Stimulated activated CD4-positive, alpha-beta T cell treated with anti-CD3 and anti-CD28 coated beads, Interleukin-1b, Interleukin-23, amount 100 ng/mL, for 1 hour (primary cell): ENCODE measurements at regions not wholly inside any gene's neighbourhood (a gene's known extent, or its start where the extent isn't known, plus 50 kb on each side); places are given as distances from the start of the nearest gene placed in this dataset.
"Not testable (repeated sequence)": the region's sequence is repeated elsewhere in the genome, so short reads cannot be mapped to it uniquely, and the experiment has no call there.

Experiments used
- DNase-seq, 2 donors: peaks; one replicate each; pipeline ENCODE4 v3.0.0-alpha.2; 2020; ENCODE audit warnings: low read depth in 2 of 2

- no peak for DNase-seq
These were observed 437.1 kb upstream of the CBLB start for GRCh38 chr3:106305882-106306435.

DNA sequence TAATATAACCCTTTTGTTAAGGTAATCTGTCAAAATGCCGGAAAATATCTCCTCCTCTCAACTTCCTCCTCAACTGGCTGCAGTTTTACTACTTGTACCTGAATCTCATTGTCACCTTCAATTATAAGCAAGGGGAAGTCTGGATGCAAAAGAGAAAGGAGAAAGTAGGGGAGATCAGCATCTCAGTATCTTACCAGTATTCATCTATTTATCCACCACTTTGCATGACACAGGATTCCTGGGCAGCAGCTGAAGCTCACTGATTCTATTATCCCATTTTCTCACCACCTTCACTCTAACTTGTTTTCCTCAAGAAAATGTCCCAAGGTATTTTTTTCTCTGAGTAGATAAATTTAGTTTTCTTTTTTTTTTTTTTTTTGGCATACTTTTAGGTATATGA lies 440.5 kb upstream of the CBLB start:
- no peak for DNase-seq

GRCh38 chr3:106309798-106310197 lies 441.0 kb upstream of the CBLB start:
- DNase-seq: not testable (repeated sequence)

- DNase-seq: no peak
These were observed 448.6 kb upstream of the CBLB start for GRCh38 chr3:106317141-106318055.

GRCh38 chr3:106321438-106321837 lies 452.6 kb upstream of the CBLB start:
- DNase-seq: not testable (repeated sequence)

GRCh38 chr3:106323586-106323985 lies 454.8 kb upstream of the CBLB start:
- no peak for DNase-seq

GRCh38 chr3:106326941-106327695 lies 458.3 kb upstream of the CBLB start:
- no peak for DNase-seq

DNA sequence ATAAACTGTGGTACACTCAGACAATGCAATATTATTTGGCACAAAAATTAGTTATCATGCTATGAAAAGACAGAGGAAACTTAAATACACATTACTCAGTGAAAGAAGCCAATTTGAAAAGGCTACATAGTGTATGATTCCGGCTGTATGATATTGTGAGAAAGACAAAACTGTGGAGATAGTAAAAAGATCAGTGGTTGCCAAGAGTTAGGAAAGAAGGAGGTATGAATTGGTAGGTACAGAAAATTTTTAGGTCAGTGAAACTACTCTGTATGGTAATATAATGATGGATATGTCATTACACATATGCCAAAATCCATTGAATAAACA lies 458.8 kb upstream of the CBLB start:
- no peak for DNase-seq

DNA sequence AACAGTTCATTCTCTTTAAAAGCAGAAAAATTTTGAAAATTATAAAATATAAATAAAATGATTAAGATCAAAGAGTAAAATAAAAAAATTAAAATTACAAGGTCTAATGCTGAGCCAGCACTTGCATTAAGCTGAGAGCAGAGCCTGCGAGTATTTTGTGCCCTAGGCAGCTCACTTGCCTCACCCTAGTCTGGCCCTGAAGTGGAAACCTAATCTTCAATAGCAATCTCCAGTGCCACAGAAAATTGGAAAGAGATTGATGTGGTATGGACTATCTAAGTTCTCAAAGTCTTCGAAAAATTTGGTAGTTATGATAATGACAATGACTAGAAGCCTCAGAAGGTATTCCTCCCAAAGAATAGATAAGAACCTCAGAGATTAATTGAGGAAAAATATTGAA lies 459.4 kb upstream of the CBLB start:
- no peak for DNase-seq

DNA sequence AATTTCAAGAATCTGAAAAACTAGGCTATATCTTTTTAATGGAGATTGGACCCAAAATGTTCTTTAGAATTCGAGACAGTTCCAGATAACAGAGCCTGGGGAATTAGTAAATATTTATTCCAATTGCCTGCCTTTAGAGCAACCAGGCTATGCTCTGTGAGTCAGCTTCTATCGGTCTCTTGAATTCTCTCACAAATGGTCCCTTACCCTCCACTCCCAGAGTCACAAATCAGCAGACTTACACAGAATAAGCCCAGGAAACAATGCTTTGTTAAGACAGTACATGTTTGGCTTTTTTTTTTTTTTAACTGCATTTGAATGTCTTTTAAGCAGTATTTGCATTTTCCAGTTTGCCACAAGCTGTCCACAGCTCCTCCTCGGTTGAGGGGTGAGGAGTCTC lies 460.7 kb upstream of the CBLB start:
- DNase-seq: no peak

GRCh38 chr3:106331636-106332035 lies 462.8 kb upstream of the CBLB start:
- DNase-seq: no peak

DNA sequence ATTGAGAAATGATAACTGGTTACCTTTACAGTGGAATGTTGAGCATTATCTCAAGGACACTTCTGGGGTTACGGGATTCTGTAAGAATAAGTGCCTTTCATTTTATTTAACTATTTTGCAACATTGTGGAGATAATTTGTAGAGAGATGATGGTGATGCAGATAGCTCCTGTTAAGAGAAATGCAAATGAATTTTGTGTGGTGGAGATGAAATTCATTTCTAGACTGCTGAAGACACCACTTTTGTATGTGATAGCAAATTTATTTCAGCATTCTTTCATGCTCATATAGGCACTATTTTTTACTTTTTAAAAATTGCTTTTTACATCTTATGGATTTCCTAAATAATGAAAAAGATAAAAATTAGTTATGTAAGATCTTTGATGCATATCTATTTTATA lies 463.3 kb upstream of the CBLB start:
- DNase-seq: no peak

DNA sequence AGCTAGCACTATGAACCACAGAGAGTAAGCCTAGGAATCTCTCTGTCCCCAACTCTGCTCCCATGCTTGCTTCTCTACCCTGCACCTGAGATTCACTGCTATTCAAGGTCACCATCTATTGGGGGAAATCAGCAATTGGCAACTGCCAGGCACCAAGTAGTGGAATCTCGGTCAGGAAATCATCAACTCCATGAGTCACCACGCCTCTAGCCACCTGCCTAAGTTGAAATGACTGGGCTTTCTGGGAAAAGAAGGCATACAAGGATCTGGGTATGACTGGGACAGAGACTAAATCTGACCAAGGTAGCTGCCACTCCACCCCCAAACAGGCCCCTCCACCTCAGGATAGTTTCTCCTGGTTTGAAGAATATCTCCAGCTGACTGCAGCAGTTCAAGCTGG lies 464.1 kb upstream of the CBLB start:
- DNase-seq: no peak

DNA sequence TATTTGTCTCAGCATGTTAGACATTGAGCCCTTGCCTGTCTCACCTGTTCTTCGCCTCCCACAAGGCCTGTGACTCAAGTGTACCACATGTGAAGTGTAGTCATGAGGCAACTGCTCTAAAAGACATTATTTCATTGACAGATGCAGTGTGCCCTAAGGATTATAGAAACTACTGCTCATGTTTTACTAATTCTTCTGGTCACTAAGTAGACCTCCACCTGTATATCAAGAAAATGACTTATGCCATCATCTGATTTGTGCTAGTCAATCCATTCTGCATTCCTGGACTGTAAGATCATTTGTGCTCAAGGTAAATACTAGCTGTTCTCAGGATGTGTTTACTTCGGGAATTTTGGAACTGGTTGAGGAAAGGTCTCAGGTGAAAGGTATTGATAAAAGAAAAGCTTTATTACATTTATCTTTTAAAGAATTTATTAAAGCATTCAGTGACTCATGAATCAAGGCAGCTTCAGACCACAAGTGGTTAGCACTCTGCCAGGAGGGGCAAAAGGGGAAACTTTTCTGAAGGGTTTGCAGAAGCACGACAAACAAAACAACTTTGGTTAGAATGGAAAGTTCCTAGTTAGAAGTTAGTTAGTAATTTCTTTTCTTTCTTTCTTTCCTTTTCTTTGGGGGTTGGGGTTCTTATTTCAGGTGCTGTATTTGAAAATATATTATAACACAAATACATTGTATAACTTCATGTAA lies 465.3 kb upstream of the CBLB start:
- DNase-seq: no peak

DNA sequence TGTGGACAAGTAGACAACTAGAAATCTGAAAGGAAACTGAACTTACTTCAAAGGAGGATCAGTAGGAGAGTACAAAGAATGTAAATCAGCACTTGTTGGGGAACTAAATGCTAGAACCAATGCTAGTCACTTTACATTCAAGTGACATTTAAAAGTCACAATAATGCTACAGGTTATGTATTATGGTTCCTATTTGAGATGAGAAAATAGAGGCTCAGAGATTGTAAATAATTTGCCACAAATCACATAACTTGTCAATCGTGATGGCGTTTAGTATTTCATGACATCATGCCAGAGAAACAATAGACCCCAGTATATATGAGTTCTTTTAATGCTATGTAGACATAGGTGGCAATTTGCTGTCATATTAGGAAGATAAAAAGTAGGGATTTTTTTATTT lies 467.8 kb upstream of the CBLB start:
- DNase-seq: no peak

GRCh38 chr3:106337116-106337515 lies 468.3 kb upstream of the CBLB start:
- no peak for DNase-seq

GRCh38 chr3:106338582-106339214 lies 469.9 kb upstream of the CBLB start:
- DNase-seq: no peak

- no peak for DNase-seq
These were observed 470.7 kb upstream of the CBLB start for GRCh38 chr3:106339551-106339950.

DNA sequence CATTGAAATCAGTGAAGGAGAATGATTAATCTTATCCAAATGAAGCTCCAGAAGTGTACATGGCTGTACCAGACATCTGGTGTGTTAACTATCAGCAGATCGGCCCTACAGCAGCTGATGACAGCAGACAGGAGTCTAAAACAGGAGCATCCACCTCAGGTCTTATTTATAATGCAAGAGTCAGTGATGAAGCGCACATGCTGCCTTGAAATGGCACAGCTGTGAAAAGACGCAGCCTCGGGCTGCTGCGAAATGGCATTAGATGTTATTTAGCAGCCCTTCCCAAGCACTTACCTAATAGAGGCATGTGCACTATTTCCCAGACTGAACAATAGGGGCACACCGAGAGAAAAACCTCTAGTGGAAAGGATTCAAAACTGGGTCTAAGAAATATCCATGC lies 472.3 kb upstream of the CBLB start:
- no peak for DNase-seq

DNA sequence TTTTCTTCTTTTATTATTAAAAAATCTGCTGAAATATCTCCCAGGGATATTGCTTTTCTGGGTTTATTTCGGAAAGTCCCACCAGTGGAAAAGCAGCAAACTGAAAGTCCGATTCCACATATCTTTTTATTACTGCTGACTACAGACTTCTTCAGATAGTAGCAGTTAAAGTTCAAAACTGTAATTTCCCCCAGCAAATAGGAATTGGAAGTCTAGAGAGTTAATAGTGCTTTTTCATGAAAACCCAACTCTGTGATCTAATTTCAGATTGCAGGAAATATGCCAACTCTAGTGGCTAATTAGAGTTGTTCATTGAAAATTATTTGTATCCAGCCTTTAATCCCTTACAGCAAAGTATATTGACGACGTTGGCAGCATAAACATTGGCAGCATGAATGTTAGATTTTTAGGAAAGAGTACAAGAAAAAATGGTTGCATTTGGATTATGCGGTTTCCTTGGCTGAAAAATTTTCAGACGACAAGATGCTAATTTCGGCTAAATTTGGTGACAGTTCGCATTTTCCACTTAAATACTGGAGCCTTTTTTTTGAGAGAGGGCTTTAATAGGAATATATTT lies 472.9 kb upstream of the CBLB start:
- DNase-seq: no peak

GRCh38 chr3:106342386-106342785 lies 473.6 kb upstream of the CBLB start:
- DNase-seq: no peak
